ENCODE measurements at regions not wholly inside any gene's neighbourhood (a gene's known extent, or its start where the extent isn't known, plus 50 kb on each side); places are given as distances from the start of the nearest gene placed in this dataset.
A peak's percentile ranks its signal among the peaks of the same experiment; 100 is the strongest.

DNA sequence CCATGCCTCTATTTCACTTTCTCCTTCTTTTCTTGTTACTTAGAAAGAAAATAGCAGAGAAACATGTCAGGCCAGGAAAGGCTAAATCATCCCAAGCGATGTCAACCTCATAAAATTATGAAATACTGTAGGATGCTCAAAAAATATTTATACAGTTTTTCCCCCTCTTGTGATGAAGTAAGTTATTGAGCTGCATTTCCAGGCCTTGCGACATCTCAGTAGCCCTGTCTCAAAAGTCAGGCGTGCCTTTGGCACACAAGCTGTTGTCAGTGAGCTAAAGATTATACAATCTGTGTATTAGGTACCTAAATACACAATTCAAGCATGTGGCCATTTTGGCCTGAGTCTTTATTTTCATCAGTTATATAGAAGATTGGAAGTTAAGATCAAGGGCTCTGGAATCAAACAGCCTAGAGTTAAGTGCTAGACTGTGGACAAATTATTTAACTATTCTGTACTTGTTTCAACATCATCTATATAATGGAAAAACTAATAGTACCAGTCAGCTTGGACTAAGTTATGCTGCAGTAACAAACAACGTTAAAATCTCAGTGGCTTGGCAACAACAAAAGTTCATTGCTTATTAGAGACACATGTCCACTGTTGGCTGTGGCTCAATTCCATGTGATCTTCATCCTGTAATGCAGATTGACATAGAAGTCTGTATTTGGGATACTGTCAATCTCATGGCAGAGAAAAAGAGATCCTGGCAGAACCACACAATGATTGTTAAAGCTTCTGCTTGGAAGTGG lies 406.4 kb upstream of the PROK2 start:
- DNase-seq (ENCODE audit: low read depth in 2 of 3, low spot score in 1 of 3) = no peak

DNA sequence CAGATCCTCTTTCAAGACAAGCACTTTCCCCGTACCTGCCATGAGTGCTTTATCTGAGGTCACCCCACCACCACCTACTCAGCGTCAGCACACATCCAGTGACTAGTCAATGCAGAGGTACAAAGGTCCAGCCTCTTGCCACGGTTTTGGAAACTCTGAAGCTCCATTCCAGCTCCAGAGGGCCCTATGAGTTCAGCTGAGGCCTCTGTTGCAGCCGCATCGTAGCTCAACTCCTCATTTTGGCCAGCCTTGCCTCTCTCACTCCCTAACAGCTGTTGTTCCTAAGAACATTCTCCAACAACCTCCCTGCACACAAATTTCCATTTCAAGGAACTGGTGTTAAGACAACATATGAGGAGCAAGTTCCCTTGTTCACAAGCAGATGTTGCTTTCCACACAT lies 405.1 kb upstream of the PROK2 start:
- DNase-seq (ENCODE audit: low read depth in 2 of 3, low spot score in 1 of 3) = no peak

DNA sequence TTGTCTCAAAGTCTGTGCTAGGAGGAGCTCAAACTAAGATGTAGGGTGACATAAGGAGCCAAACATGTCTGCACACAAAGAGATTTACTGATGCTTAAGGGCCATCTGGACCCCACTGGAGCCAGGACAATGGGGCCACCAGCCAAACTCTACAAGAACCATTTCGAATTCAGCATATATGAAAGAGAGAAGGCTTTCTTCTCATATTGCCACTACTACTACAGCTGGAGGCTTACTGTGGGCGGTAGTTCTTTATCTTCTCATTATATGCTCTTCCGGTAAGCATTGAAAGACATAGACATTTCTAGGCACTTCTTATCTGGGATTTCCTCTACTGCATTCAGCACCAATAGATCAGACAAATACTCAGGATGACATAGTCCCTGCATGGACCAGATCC lies 404.4 kb upstream of the PROK2 start:
- DNase-seq (ENCODE audit: low read depth in 2 of 3, low spot score in 1 of 3) = no peak

DNA sequence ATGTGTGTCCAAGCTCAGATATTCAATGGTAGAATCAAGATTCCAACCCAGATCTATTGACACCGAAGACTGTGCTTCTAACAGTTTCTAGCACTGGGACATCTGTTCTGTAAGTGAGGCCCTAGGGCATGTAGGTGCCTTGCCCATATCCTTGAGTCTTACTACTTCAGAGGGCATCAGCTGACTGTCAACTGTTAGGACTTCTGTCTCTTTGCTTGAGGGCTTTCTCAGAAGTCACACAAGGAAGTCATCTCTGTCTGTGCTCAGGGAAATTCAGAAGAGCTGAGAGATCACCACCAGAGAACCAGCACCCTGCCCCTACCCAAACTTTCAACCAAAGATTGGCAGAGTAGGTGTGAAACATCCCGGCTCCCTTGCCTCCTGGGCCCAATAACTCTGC lies 403.6 kb upstream of the PROK2 start:
- DNase-seq (ENCODE audit: low read depth in 2 of 3, low spot score in 1 of 3) = no peak

DNA sequence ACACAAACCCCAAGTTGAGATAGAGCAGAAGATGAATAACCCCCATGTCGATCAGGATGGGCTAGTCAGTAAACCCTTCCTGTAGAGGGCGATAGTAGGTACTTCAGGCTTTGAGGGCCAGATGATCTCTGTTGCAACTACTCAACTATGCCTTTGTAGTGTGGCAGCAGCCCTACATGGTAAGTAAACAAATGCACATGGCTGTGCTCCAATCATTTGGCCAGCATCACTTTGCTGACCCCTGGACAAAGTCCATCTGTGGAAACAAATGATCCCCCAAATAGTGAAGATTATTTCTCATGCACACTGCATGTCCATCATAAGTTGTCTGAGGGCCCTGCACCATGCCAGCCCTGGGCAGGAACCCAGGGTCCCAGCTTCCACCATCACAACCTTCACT lies 402.2 kb upstream of the PROK2 start:
- no peak for DNase-seq (ENCODE audit: low read depth in 2 of 3, low spot score in 1 of 3)

DNA sequence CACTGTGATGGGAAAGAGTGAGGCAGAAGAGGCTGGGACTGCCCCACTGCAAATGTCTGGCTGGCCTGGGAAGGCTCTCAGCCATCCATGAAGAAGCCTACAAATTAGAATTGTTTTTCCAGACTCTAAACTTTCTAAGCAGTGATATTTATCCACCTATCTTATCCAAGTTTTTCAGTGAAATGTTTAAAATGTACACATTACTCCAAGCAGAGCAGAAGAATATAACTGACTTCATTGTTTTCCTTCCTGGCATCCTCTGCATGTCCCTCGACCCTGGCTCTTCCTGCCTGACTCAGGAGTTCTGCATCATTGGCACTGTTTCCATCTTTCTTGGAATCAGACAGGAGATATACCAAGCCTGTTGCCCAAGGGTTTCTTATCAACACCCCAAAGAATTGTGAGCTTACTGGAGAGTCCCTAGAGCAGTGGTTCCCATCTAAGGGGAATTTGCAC lies 401.5 kb upstream of the PROK2 start:
- no peak for DNase-seq (ENCODE audit: low read depth in 2 of 3, low spot score in 1 of 3)

DNA sequence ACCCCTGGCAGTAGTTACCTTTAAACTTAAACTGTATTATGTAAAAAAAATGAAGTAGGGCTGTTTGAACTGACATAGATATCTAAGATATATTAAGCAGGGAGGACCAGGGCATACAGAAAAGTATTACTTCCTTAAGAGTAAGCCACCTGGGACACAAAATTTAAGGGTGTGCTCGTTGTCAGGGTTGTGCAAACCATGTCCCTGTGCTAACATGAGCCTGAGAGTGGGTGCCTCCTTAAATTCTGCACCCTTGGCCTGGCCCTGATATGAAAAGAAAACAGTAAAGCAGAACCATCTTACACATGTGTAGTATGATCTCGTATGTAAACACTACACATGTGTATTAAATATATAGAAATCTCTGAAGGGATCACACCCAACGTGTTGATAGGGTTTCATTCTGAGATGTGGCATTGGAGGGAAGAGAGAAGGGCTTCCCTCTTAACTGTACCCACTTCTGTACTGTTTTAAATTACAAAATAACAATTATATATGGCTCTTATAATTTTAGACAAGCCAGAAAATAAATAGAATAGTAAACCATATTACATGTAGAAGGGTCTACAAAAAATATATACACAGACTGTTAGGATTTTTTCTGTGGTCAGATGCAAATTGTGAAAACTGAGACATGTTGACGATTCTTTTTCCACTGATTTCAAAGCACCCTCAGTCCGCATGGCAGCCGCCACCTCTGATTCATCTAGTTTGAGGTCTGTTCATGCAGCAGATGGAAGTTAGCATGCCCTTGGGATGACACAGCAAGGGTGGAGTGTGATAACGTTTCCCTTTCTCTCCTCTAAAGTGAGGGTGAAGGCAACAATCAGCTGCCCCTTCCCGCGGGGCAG lies 400.8 kb upstream of the PROK2 start:
- DNase-seq (ENCODE audit: low read depth in 2 of 3, low spot score in 1 of 3) = peak; percentile 35 to 43 (median 42)

DNA sequence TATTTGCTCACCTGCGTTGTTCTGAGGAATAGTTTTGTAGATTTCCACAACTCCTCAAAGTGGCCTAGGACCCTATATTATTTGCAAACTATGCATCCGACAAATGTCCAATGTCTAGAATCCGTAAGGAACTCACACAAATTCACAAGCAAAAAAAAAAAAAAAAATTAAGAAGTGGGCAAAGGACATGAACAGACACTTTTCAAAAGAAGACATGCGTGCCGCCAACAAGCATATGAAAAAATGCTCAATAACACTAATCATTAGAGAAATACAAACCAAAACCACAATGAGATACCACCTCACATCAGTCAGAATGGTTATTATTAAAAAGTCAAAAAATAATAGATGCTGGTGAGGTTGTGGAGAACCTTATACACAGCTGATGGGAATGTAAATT lies 398.5 kb upstream of the PROK2 start:
- DNase-seq (ENCODE audit: low read depth in 2 of 3, low spot score in 1 of 3) = no peak

DNA sequence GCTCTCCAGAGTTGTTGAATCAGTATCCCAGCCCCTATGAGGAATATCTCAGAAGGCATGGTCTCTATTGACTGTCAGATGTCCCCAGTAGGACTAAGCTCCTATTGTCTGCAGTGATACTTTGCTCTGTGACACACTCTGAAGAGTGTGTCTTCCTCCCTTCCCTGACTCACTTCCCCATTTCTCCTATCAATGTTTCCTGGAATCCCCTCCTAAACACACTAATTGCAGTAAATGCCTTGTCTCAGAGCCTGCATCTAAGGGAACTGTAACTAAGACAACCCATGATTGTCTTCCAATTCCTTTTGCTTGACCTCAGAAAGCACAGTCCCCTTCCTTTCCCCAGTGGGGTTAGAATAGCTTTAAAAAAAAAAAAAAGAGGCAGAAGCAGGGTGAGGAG lies 397.3 kb upstream of the PROK2 start:
- no peak for DNase-seq (ENCODE audit: low read depth in 2 of 3, low spot score in 1 of 3)

DNA sequence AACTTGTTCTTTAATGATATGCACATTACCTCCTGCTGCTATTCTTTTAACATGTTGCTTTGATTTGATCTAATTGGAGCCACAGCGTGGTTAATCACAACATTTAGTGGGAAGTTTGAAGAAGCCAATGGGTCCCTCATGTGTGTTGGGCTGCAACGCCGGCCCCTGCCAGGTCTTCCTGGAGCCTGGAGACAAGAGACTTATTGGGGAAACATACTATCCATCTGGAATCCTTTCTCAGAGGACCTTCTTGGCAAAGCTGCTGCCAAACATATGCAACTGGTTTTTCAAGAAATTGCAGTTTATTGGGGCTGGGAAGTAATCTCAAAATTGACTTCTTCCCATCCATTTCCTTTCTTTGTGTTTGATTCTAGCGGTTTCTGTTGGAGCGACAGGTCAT lies 396.3 kb upstream of the PROK2 start:
- DNase-seq (ENCODE audit: low read depth in 2 of 3, low spot score in 1 of 3) = no peak

DNA sequence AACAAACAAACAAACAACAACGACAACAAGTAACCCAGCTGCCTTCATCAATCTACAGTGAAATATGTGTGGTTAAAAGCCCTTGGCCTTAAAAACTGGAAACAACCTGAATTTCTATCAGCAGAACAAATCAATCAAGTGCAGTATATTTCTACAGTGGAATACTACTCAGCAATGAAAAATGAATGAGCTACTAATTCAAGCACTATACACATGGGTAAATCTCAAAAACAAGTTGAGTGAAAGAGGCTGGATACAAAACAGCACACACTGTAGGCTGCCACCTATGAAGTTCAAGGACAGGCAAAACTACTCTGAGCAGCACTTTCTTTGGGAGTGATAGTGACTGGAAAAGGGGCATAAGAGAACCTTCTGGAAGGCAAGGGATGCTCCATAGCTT lies 395.5 kb upstream of the PROK2 start:
- DNase-seq (ENCODE audit: low read depth in 2 of 3, low spot score in 1 of 3) = no peak

DNA sequence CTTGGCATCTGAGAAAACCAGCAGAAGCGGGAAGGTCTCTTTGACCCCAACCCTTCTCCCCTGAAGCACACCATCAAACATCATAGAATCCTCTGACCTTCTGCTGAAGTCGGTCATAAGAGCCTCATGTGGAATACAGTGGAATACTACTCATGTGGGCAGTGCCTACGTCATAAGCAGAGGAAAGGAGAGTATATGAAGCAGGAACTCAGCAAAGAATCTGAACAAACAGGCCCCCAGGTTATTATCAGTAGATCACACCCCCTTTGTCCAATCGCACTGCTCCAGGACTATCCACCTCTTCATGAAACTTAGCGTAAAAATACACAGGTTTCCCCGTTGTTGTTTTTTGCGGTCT lies 394.1 kb upstream of the PROK2 start:
- no peak for DNase-seq (ENCODE audit: low read depth in 2 of 3, low spot score in 1 of 3)

DNA sequence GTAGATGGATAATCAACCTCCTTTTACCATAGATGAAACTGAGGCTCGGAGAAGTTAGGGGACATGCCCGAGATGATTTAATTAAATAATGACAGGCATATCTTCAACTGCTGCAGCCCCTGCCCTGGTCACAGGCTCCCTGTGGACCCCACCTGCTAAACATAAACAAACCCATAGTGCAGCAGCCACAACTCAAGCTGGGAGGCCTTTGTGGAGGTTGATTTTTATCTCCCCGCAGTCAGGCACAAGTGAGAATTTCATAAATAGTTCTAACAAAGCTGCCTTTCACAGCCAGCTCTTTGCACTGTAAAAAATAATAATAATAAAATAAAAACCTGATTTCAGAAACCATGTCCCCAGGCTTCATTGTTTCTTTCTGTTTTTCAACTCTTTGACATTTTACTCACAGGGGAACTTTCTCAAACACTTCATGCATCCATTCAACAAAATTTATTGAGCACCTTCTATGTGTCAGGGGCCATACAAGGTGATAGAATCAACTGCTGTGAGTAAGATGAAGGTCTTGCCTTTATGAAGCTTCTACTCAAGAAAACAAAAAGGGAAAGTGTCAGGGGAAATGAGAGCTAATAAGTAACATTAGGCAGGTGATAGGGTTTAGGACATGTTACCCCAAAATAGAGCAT lies 393.6 kb upstream of the PROK2 start:
- no peak for DNase-seq (ENCODE audit: low read depth in 2 of 3, low spot score in 1 of 3)

DNA sequence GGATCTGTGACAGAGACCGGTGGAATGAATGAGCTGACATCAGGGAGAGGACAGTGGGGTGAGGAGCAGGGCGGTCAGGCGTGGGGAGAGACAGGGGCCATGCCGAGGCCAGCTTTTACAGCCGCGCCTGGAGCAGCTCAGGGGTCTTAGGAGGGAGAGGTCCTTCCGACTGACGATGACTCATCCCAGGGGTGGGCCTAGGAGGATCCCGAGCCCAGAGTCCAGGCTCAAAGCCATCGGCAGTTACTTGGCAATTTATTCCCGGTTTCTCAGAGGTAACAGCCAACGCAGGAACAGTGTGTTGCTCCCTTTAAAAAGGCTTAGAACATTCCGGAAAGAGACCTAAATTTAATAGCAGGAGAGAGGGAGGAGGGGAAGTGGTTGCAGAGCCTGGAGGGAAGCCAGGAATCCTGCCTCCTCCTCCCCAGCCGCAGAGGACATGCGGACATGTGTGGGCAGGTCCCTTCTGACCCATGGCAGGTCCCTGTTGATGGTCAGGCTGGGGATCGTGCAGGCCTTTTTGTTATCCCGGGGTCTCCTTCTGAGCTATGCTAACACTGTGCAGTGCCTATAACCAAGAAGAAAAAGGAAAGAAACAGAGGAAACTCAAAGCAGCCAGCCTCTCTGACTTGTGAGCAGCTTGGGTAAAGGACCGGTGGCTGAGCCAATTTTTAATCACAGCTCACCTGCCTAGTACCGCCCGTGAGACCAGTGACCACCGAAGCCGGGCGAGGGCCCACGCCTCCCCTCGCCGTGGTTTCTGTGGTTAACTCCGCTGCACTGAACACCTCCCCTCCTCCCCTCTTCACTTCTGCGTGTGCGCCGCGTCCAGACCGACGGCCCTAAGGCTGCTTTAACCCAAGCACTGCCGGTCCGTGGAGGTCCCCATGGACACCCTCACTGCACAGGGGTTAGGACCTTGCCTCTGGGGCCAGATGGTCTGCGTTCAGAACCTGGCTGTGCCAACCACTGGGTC lies 392.4 kb upstream of the PROK2 start:
- peak in 1 of 3 donors; percentile 8 for DNase-seq (ENCODE audit: low read depth in 2 of 3, low spot score in 1 of 3)

DNA sequence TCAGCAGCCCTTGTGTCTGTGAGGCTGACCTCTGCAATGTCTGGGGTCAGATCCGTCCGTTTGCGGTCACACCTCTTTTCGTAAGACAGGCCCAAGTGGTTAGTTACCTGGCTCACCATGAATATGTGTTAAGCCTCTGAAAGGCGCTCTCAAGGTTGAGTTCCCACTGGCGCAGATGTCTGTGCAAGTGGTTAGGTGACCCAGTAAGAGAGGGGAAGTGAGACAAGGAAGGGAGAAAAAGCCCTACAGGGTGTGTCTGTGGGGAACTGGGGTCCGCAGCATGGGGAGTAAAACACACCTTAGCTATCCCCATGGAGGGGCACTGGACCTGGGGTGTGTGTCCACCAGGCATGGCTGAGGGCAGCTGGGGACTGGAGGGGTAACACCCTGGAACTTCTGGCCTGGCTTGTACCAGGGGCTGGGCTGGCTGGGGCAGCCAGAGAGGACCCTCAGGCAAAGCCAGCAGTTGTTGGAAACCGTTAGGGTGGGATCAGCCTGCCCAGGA lies 391.6 kb upstream of the PROK2 start:
- DNase-seq (ENCODE audit: low read depth in 2 of 3, low spot score in 1 of 3) = no peak

DNA sequence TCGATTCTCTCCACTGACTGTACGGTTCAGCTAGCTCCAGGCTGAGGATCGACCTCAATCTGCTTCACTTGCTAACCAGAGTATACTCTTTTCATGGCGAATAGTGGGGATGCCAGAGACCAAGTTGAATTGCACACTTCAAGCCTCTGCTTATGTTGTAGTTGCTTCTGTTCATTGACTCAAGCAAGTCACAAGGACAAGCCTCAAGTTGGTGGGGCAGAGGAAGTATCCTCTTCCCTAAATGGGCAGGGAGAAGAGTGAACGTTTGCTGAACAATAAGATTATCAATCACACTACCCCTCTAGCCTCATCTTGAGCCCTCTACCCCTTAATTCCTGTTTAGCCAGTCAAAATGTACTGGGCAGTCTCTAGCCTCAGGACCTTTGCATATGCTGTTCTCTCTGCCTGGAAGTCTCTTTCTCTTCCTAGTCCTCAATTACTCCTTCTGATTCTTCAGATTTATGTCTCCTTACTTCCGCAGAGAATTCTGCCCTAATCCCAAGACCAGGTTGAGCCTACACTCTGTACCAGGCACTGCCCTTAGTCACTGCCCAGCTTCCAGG lies 390.4 kb upstream of the PROK2 start:
- DNase-seq (ENCODE audit: low read depth in 2 of 3, low spot score in 1 of 3) = no peak

DNA sequence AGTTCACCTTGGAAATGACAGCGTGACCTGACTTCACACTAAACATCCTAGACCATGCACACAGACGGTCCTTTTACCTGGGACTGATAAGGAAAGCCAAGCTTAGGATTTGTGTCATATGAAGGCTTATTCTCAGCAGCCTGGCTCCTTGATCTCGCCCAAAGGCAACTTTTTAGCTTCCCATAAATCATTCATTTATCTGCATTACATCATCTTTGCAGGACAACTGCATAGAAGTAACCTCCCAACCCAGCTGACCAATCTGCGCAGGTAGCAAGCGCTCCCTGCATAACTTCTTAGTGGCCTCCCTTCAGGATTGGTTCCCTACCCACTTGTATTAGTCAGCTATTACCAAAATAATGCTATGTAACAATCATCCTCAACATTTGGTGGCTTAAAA lies 389.9 kb upstream of the PROK2 start:
- DNase-seq (ENCODE audit: low read depth in 2 of 3, low spot score in 1 of 3) = no peak

DNA sequence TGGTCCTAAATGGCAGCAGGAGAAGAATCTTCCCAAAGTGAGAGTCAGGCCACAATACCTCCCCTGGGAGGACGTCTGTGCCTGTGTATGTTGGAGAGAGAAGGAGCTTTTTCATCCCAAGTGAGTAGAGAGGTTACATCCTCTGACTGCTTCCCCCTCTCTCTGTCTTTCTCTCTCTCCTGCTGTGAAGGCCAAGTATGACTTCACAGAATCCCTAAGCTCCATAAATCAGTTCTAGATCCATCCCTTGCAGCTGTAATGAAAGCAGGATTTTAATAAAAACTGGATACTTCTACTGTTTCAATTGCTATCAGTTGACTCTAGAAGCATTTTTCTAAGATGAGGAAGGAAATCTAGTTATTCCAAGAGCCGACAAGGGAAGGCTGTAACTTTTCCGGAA lies 389.1 kb upstream of the PROK2 start:
- no peak for DNase-seq (ENCODE audit: low read depth in 2 of 3, low spot score in 1 of 3)

DNA sequence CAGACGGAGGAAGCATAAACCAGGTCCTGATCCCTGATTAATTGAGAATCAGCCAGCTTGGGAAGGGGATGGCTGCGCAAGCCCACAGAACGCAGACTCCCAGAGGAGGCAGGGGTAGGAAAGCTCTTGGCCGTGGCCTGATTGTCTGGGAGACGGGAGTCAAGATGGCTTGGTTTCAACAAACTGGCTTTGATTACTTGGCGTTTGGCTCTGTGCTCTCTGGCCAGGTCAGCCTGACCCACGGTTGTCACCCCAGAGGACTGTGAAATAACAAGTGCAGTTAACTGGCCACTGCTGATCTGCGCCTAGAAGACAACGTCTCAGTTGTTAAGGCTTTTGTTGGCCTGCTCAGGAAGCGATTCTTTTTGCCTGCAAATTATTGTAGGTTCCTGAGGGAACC lies 387.0 kb upstream of the PROK2 start:
- no peak for DNase-seq (ENCODE audit: low read depth in 2 of 3, low spot score in 1 of 3)

DNA sequence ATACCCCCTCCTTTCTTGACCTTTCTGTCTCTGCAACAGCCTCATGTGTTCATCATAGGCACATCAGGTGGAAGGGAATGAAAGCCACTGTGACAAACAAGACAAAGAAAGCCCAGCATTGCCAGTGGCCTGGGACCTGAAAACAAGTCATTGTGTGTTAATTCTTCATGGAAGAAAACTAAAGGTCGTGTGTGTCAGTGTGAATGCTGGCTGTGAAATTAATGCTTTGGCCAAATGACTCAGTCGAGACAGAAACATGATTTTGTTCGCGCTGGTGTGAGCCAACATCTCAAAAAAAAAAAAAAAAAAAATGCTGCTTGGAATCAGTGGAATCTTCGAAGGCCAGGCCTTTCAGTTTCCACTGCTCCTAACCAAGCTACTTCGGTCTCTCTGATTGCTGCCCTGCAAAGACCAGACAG lies 386.5 kb upstream of the PROK2 start:
- DNase-seq (ENCODE audit: low read depth in 2 of 3, low spot score in 1 of 3) = no peak
